NCI-H69 (cell line): ENCODE measurements at regions not wholly inside any gene's neighbourhood (a gene's known extent, or its start where the extent isn't known, plus 50 kb on each side); places are given as distances from the start of the nearest gene placed in this dataset.
"Not testable (repeated sequence)": the region's sequence is repeated elsewhere in the genome, so short reads cannot be mapped to it uniquely, and the experiment has no call there.

Experiments used
- DNase-seq: peaks from one replicate; lab custom pipeline; 2025; lab: John Stamatoyannopoulos, UW

GRCh38 chr7:45407730-45408408 lies 166.3 kb upstream of the ADCY1 start:
- peak; percentile 54 for DNase-seq

DNA sequence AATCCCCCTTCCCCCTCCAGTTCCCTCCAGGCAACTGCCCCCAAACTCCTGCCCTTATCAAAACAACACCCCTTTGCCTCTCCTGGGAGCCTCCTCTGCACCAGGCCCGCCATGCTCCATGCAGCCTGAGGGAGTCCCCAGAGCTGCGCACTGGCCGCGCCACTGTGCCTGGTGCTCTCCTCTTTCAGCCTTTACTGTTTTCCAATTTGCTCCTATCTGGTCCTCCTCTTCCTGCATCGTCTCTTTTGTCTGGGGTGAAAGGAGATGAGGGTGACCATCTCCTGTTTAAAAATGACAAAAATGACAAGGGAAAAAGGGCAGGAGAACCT lies 165.8 kb upstream of the ADCY1 start:
- no peak for DNase-seq

DNA sequence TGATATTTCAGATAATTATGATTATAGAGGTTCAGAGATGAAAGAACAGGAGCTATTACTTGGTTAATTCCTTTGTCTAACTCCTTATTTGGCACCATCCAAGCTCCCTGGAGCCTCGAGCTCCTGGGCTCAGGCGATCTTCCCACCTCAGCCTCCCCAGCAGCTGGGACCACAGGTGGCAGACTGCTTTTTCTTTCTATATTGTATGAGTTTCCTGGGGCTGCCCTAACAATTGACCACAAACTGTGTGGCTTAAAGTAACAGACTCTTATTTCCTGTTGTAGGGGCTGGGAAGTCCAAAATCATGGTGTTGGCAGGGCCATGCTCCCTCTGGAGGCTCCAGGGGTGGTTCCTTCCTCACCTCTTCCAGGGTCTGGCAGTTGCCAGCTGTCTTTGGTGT lies 163.3 kb upstream of the ADCY1 start:
- no peak for DNase-seq

GRCh38 chr7:45413419-45413818 lies 160.7 kb upstream of the ADCY1 start:
- no peak for DNase-seq

GRCh38 chr7:45414226-45414625 lies 159.9 kb upstream of the ADCY1 start:
- DNase-seq = no peak

GRCh38 chr7:45415265-45415664 lies 158.9 kb upstream of the ADCY1 start:
- no peak for DNase-seq

GRCh38 chr7:45416846-45417245 lies 157.3 kb upstream of the ADCY1 start:
- DNase-seq = no peak

- DNase-seq = no peak
Observed at GRCh38 chr7:45417268-45417667, 156.9 kb upstream of the ADCY1 start.

DNA sequence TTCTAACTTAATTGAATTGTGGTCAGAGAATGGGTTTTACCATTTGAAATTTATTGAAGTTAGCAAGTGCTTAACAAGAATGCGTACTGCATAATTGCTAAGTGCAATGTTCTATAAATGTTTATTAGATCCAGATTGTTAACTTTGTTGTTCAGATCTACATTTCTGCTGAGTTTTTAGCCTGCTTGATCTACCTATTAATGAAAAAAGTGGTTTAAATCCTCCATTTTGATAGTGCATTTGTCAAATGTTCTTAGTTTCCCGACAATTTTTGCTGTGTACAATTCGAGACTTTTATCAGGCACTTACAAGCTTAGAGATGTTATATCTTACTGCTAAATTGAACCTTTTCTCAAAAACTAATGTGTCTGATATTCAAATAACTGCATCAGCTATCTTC lies 156.4 kb upstream of the ADCY1 start:
- DNase-seq = no peak

DNA sequence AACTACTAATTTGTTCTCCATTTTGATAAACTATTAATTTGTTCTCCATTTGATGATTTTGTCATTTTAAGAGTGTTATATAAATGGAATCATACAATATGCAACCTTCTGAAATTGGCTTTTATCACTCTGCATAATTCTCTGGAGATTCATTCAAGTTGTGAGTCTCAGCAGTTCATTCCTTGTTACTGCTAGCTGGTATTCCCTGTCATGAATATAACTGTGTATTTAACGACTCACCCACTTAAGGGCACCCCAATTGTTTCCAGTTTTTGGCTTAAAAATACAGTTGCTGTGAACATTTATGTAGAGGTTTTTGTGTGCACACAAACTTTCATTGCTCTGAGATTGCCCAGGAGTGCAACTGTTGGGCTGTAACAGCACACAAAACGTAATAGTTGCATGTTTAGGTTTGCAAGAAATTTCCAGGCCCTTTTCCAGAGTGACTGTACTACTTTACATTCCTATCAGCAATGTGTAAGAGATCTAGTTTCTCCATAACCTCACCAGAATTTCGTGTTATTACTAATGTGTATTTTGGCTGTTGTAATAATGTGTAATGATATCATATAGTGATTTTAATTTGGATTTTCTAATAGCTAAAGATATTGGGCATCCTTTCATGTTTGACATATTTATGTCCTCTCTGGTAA lies 153.2 kb upstream of the ADCY1 start:
- DNase-seq = no peak

- DNase-seq = no peak
Observed at GRCh38 chr7:45421806-45422205, 152.4 kb upstream of the ADCY1 start.

DNA sequence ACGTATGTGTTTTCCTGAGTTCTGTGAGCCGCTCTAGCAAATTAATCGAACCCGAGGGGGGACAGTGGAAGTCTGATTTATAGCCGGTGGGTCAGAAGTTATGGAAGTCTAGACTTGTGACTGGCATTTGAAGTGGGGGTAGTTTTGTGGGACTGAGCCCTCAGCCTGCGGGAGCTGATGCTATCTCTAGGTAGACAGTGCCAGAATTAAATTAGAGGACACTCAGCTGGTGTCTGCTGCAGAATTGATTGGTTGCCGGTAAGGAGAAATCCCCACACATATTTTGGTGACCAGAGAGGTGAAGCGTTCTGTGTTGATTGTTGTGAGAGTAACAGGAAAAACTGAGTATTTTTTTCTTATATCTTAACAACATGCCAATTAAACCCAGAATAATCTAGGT lies 143.8 kb upstream of the ADCY1 start:
- no peak for DNase-seq

GRCh38 chr7:45434167-45434784 lies 139.9 kb upstream of the ADCY1 start:
- DNase-seq = no peak

DNA sequence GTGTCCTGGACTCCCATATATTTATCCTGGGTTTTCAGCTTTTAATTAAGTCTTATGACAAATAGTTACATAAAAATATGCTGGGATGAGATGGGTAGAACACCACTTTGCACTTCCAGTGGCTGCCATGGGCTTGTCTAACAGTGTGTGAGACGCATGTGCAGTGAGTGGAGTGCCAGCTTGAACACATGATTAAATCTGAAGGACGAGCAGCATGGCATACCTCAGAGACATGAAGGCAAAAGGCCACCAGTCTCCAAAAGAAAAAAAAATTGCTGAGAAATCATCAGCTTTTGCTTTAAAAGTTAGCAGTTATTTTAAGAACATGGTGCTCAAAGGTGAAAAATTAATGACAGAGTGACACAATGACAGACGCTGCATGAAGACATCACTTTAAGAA lies 139.0 kb upstream of the ADCY1 start:
- no peak for DNase-seq

DNA sequence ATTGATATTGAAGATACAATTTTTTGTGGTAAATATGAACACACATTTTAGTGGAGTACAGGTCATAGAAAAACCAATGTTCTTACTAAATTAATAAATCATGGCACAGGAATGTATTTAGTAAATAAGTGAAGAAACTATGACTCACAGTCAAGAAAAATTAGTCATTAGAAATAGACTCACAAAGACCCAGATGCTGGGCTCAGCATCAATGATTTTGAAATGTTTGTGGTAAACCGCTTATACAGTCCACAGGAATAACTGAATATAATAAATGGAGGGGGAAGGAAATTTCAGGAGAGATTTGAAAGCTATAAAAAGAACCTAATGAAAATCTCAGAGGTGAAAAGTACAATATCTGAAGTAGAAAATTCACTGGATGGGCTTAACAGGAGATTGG lies 138.3 kb upstream of the ADCY1 start:
- DNase-seq = no peak

- not testable (repeated sequence) for DNase-seq
Observed at GRCh38 chr7:45440776-45441175, 133.4 kb upstream of the ADCY1 start.

DNA sequence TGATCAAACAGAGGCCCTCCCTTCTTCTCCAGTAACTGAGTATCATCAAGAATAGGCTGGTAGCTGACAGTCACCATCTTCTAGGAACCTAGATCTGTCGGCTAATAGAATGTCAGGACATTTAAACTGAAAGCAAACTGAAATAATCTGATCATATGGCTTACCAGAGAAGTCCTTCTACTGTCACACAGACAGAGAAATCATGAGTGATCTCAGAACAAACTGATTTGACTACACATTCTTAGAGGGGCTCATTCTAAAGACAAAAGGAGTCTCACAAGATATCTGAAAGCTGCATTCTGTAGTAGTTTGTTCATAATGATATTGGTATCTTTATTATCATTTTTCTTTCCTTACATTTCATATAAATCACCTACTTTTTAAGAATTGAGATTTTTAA lies 130.9 kb upstream of the ADCY1 start:
- no peak for DNase-seq

DNA sequence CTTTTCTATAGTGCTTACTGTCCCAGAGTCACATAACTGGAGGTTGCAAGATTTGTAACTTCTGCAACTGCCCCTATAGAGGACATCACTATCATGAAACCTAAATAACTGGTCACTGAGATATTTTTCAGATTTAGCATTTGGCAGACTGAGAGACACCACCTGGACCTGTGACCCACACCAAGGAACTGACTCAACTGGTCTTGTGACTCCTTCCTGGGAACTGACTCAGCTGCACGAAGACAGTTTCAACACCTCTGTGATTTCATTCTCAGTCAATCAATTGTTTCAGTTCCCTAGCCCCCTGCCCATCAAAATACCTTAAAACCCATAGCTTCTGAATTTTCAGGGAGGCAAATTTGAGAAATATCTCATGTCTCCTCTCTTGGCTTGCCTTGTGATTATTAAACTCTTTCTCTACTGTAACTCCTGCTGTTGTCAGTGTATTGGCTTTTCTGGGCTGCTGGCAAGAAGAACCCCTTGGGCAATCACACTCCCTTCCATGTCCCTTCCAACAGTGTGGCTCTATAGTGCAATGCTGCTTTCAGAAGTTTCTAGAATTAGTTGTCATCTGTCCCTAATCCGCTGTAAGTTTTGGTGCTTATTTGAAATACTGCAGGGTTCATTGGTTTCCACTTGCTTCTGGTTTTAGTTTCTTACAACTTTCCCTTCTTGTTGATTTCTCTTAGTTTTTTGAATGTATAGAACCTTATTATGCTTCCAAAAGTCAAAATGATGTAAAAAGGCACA lies 127.8 kb upstream of the ADCY1 start:
- no peak for DNase-seq

- no peak for DNase-seq
Observed at GRCh38 chr7:45447296-45447695, 126.9 kb upstream of the ADCY1 start.

DNA sequence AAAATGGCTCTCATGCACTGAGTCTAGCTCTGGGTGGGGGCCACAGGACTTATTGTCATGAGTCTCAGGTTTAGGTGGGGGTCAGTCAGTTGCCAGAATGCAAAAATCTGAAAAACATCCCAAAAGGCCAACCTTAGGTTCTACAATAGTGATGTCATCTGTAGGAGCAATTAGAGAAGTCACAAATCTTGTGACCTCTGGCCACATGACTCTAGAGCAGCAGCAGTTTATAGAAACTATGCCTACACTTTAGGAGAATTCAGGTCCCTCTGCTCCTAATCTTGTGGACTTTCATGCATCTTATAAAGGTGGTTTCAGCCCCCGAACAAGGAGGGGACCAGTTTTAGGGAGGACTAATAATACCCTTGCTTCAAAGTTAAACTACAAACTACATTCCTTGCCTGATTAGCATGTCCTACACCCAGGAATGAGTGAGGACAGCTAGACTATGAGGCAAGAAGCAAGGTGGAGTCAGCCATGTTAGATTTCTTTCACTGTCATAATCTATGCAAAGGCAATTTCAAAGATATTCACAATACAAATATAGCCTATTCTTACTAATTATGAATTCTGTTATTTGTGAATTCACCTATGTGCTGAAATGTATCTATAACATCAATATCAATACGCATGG lies 123.5 kb upstream of the ADCY1 start:
- DNase-seq = no peak

DNA sequence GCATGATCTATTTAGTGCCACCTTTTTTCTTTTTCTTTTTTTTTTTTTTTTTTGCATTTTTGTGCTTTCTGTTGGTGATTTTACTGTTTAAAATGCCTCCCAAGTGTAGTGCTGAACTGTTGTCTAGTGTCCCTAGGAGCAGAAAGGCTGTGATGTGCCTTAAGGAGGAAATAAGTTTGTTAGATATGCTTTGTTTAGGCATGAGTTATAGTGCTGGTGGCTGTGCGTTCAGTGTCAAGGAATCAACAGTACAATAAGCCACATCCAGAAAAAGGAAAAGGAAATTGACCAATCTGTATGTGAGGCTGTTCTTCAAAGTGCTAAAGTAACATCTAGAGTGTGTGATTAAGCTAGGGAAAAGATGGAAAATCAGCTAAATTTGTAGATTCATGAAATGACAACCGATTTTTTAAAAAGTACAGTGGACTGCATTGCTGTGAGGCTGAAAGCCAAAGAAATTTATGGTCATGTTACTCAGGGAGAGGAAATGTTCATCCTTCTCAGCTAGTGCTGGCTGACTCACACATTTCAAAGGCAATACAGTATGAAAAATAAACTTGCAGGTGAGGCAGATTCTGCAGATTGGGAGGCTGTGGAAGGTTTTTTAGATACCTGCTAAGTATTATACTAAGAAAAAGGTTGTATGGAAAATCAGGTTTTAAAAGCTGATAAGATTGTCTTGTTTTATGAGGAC lies 122.7 kb upstream of the ADCY1 start:
- no peak for DNase-seq

DNA sequence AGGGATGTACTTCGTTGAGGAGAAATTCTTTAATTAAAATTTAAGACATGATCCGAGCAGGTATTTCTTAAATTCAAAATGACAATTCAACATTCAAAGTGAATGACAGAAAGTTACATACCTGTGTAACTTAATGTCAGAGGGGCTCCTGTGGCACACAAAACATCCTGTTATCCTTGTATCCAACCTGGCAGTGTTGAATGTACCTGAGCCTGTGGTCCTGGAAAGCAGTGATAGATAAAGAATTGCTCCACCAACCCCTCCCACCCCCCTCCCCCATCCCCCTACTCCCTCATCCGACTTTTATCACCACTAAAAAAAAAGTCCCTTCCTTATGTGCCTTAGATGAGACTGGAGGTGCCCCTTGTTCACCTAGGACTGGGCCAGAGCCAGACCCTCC lies 119.4 kb upstream of the ADCY1 start:
- DNase-seq = no peak
